Non-pigmented ciliary epithelial cell (primary cell): ENCODE measurements at regions not wholly inside any gene's neighbourhood (a gene's known extent, or its start where the extent isn't known, plus 50 kb on each side); places are given as distances from the start of the nearest gene placed in this dataset.

Experiments used
- DNase-seq: peaks from one replicate; pipeline ENCODE4 v3.0.0-alpha.2; 2010; ENCODE audit warnings: low read depth

GRCh38 chr21:38984568-38984967 lies 178.8 kb downstream of the ETS2 start:
- no peak for DNase-seq

- DNase-seq, result no peak
These were observed 177.8 kb downstream of the ETS2 start for GRCh38 chr21:38983560-38983959.

- DNase-seq, result no peak
These were observed 177.1 kb downstream of the ETS2 start for GRCh38 chr21:38982804-38983203.

- no peak for DNase-seq
These were observed 176.4 kb downstream of the ETS2 start for GRCh38 chr21:38982096-38982495.

GRCh38 chr21:38980416-38981313 lies 174.9 kb downstream of the ETS2 start:
- DNase-seq, result no peak

GRCh38 chr21:38979271-38980121 lies 173.8 kb downstream of the ETS2 start:
- no peak for DNase-seq

GRCh38 chr21:38976900-38977299 lies 171.2 kb downstream of the ETS2 start:
- no peak for DNase-seq

GRCh38 chr21:38973552-38973951 lies 167.8 kb downstream of the ETS2 start:
- no peak for DNase-seq

GRCh38 chr21:38972078-38972477 lies 166.3 kb downstream of the ETS2 start:
- no peak for DNase-seq

- no peak for DNase-seq
These were observed 165.0 kb downstream of the ETS2 start for GRCh38 chr21:38970765-38971164.

- DNase-seq, result no peak
These were observed 163.3 kb downstream of the ETS2 start for GRCh38 chr21:38968887-38969543.

GRCh38 chr21:38965910-38966504 lies 160.3 kb downstream of the ETS2 start:
- DNase-seq, result no peak

- DNase-seq, result no peak
These were observed 159.5 kb downstream of the ETS2 start for GRCh38 chr21:38965241-38965640.

GRCh38 chr21:38963006-38963405 lies 157.3 kb downstream of the ETS2 start:
- no peak for DNase-seq

GRCh38 chr21:38960251-38960650 lies 154.5 kb downstream of the ETS2 start:
- DNase-seq, result no peak

- no peak for DNase-seq
These were observed 153.9 kb downstream of the ETS2 start for GRCh38 chr21:38959692-38960061.

- DNase-seq, result no peak
These were observed 153.4 kb downstream of the ETS2 start for GRCh38 chr21:38958940-38959691.

GRCh38 chr21:38958323-38958705 lies 152.6 kb downstream of the ETS2 start:
- DNase-seq, result no peak

GRCh38 chr21:38957575-38958322 lies 152.0 kb downstream of the ETS2 start:
- DNase-seq, result no peak

- DNase-seq, result no peak
These were observed 151.3 kb downstream of the ETS2 start for GRCh38 chr21:38956856-38957571.
